Suppressor macrophage treated with lipopolysaccharide for 1 hour (primary cell): ENCODE measurements at regions not wholly inside any gene's neighbourhood (a gene's known extent, or its start where the extent isn't known, plus 50 kb on each side); places are given as distances from the start of the nearest gene placed in this dataset.

Experiments used
- DNase-seq, 3 donors: peaks; one replicate each; pipeline ENCODE4 v3.0.0-alpha.2; 2020 to 2022

GRCh38 chr3:88209356-88209755 is 59.6 kb downstream of the C3orf38 start:
- no peak for DNase-seq

GRCh38 chr3:88211096-88211890 is 61.5 kb downstream of the C3orf38 start:
- no peak for DNase-seq

GRCh38 chr3:88219138-88219792 is 69.5 kb downstream of the C3orf38 start:
- DNase-seq: peak in 2 of 3 donors; percentile 11 to 20

DNA sequence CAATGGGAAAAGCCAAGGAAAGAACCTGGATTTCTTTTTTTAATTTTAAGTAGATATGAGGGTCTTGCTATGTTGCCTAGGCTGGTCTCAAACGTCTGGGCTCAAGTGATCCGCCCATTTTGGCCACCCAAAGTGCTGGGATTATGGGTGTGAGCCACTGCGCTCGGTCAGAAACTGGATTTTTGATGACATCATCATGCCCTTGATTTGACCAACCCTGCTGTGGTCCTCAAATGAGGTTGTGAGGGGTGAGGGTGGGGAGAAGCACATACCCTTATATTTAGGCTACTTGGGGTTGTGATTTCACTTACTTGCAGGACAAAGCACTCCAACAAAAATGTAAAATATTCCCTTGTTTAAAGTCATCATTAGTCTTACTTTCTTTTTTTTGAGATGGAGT is 70.4 kb downstream of the C3orf38 start:
- DNase-seq: no peak

DNA sequence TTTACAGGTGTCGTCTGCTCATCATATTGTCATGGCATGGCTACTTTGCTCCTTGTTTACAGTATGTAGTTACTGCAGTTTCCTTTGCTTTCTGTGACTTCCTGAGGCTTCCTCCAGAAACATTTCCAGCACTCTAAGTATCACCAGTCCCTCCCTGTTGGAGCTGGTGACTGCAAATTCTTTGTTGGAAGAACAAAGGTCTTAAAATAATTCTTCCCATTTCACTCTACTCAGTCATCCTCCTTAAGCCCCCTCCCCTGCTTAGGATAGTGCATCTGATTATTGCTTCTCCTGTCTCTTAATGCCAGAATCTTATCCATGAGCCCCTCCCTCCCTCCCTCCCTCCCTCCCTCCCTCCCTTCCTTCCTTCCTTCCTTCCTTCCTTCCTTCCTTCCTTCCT is 72.0 kb downstream of the C3orf38 start:
- no peak for DNase-seq

DNA sequence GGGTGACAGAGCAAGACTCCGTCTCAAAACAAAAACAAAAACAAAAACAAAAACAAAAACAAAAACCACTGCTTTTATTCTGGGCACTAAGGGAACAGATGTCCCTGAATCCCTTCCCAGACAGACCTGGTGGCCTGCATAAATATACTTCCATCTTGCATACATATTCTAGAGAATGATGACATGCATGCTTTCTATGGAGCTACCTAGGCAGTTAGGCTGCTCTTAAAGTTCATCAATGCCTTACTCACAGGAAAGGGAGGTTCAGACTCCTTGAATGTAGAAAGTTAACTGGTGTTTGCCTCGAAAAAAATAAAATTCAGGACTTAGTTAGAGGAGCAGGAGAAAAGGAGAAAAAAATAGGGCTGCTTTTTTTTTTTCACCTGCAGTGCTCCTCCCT is 72.6 kb downstream of the C3orf38 start:
- no peak for DNase-seq

GRCh38 chr3:88225326-88226008 is 75.7 kb downstream of the C3orf38 start:
- no peak for DNase-seq

DNA sequence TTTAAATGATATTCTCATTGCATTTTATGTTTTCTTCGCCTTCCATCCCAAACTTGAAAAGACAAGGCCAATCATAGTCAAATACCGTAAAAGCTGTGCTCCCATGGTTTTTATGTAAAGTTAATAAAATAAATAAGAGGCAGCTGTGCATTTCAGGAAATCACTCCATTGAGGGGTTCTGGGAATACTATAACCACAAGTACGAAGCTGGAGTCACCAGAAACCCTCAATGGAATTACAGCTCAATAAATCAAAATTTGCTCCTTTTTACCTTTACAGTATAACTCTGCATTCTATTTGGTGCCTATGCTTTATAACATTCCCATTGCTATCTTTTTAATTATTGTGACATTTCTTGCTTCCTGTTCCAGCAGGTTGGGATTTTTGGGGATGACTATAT is 77.2 kb downstream of the C3orf38 start:
- no peak for DNase-seq

DNA sequence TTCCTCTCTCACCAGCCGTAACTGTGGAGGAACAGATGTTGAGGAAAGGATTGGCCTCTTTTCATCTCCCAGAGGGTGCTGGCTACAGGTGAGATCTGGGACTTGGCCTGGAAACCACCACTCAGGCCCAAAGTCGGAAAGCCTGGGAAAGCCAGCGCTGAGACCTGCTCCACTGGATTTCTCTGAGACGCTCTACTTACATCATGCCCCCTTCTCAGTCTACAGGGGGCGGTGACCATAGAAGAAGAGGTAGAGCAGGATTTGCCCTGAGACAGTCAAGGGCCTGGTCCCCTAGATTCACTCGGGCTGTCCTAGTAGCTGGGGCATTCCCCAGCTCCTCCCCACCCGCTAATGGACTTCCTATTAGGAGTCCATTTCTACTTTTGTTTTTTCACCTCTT is 80.9 kb downstream of the C3orf38 start:
- DNase-seq: no peak

- DNase-seq: no peak
These were observed 81.4 kb downstream of the C3orf38 start for GRCh38 chr3:88231207-88231606.

GRCh38 chr3:88231632-88232031 is 81.9 kb downstream of the C3orf38 start:
- no peak for DNase-seq

GRCh38 chr3:88235102-88235501 is 85.3 kb downstream of the C3orf38 start:
- no peak for DNase-seq

DNA sequence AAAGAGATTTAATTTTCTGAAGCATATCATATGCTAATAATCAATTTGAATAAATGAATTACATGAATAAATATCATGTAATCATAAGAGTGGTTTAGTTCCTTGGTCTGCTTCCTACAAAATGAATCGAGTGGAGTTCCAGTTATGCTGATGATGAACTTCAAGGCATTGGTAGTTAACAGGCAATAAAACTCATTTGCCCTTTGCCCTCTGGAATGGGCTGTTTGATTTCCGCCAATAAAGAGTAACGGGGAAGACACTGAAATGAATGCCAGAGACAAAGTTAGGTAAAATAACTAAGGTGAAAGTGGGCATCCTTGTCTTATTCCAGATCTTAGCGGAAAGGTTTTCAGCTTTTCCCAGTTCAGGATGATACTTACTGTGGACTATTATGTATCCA is 90.1 kb downstream of the C3orf38 start:
- no peak for DNase-seq

DNA sequence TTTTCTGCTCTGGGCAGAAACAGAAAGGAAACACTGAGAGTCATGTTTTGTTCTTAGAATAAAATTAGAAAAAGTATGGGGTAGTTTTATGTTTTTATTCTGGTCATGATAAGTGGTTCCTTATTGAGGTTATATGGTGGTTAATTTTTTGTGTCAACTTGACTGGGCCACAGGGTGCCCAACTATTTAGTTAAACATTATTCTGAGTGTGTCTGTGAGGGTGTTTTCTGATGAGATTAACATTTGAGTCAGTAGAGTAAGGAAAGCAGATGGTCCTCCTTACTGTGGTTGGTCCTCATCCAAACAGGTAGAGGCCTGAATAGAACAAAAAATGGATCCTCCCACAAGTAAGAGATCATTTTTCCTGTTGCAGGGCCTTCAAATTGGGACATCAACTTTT is 98.9 kb downstream of the C3orf38 start:
- DNase-seq: no peak

- DNase-seq: no peak
These were observed 109.3 kb downstream of the C3orf38 start for GRCh38 chr3:88259045-88259444.

- no peak for DNase-seq
These were observed 112.8 kb downstream of the C3orf38 start for GRCh38 chr3:88262527-88262926.

DNA sequence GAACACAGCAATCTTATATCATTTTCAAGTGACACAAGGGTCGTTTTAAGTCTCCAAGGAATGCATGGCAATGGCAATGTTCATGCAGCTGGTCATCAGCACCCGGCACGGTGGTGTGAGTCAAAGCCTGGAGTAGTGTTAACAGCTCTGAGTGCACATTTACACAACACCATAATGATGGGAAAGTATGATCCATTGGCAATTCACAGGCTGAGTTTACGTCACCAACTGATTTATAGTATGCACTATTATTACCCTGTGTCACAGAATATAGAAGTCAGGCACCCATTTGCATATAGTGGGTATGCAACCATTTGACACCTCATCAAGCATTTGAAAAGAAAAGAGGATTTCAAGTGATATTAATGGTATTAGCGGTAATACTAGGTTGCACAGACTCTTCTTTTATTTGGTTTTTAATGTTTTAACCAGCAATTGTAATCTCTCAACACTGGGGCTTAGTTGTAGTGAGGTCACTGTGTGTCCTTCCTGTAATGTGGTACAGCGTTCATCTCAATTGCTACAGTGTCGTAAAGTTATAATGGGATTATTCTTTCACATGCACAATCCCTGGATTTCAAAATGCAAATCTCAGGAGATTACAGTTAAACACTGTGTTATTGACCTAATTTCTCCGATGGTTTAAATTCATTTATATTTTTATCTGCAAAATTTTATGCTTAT is 113.8 kb downstream of the C3orf38 start:
- no peak for DNase-seq

- DNase-seq: no peak
These were observed 117.7 kb downstream of the C3orf38 start for GRCh38 chr3:88267441-88267840.

GRCh38 chr3:88267847-88268246 is 118.1 kb downstream of the C3orf38 start:
- no peak for DNase-seq

- no peak for DNase-seq
These were observed 130.6 kb downstream of the C3orf38 start for GRCh38 chr3:88280326-88280725.

DNA sequence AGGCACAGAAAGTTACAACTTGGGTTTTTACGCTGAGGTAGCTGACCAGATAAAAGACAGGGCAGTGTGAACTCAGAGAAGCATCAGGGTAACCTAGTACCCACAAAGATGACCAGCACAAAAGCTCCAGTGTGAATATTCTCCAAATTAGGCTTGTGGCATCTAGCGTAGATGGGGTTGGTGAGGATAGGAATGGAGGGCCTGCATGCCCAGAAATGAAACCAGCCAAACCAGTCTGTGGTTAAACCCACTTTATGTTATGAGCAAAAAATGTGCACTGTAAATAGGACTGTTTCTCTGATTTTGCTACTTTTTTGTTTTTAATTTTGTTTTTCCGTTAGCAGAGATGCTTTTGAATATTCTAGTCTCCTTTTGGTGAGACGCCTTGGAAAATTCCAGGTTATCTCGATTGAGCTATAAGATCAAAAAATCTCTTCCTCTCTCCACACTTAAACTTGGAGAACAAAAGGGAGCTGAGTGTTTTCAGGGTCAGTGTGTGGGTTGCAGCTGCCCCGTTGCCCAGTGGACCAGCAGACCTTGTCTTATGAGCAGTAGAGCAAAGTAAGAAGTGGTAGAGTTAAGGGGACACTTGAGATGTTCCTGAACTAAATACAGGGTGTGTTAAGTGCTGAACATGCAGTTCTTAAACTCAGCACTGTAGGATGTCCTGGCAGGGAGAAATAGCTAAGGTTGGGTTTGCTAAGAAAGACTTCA is 132.9 kb downstream of the C3orf38 start:
- DNase-seq: no peak

DNA sequence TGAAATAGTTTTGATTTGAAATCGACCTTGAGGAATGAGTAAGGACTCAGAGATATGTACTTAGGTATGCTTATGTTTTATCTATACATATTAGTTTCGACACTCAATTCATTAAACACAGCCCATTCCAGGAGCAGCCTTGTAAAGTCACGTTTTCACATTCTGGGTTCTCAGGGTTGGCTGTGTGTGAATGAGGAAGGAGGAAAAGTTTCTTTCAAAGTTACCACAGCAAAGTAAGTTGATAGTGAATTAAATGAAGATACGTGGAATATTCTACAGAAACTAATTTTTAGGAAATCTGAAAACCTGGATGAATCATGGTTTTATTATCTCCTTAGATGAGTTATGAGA is 133.5 kb downstream of the C3orf38 start:
- DNase-seq: no peak

- DNase-seq: no peak
These were observed 141.7 kb downstream of the C3orf38 start for GRCh38 chr3:88291486-88291885.
